ENCODE measurements at regions not wholly inside any gene's neighbourhood (a gene's known extent, or its start where the extent isn't known, plus 50 kb on each side); places are given as distances from the start of the nearest gene placed in this dataset.

DNA sequence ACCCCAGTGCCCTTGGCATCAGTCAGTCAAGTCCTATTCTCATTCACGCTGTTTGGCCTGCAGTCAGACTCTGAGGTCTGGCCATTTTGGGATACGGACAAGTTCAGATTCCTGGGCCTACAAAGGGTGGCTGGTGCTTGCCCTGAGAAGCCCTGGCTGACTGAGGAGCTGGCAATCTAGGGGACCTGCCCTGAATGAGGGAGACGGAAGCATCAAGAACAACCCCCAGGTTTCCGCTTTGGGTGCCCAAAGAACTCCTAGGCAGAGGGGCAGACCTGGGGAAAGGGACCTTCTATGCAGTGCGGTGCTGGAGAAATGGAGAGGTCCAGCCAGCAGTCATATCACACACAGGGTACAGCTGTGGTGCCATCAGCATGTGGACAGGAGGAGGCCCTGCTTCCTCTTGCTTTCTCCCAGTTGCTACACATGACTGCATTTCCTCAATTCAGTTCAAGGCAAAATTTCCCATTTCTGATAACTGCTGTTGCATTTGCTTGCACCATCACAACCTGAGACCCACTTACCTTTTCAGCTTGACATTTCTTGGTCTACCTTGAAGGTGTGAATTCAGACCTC lies 70.9 kb upstream of the LGALSL start:
- no peak for DNase-seq

DNA sequence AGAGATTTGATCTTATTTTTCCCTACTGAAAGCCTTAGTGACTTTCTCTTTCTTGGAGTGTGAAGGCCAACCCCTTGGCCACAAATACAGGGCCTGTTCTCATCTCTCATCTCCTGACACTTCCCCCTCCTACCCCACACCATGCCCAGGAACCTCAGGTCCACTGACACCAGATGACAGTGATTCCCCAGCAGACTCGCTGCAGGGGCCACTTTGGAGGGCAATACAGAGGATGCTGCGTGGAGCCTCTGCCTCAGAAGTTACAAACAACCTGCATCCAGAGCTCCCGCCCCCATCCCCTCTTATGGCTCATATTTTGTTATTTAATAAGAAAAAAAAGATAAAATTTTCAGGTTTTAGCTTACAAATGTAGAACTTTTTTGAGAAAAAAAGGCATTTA lies 70.1 kb upstream of the LGALSL start:
- no peak for DNase-seq

DNA sequence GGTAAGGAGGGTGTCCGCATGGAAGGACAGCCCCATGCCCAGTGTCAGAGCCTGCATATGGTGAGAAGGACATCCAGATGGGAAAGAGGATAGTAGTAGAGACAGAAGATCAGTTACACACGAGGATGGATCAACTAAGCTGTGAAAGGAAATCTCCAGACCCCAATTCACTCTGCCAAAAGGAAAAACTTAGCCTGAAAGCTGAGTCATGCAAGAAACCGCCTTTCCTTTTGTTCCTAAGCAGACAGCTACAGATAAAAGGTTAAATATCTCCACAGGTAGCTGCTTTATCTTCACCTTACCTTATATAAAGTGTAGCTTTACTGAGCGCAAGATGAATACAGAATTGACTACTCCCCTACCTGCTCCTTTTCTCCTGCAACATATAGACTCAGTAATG lies 67.3 kb upstream of the LGALSL start:
- DNase-seq, result no peak

DNA sequence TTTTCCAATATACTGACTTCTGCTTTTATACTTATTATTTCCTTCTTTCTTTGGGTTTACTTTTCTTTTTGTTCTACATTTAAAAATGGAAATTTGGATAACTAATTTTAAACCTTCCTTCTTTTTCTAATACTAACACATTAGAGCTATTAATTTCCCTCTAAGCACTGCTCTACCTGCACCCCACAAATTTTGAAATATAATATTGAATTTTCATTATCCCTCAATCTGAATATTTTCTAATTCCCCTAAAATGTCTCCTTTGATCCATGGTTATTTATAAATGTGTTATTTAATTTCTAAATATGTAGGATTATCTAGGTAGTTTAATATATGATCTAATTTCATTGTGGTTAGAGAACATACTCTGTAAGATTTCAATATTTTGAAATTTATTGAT lies 63.4 kb upstream of the LGALSL start:
- no peak for DNase-seq

DNA sequence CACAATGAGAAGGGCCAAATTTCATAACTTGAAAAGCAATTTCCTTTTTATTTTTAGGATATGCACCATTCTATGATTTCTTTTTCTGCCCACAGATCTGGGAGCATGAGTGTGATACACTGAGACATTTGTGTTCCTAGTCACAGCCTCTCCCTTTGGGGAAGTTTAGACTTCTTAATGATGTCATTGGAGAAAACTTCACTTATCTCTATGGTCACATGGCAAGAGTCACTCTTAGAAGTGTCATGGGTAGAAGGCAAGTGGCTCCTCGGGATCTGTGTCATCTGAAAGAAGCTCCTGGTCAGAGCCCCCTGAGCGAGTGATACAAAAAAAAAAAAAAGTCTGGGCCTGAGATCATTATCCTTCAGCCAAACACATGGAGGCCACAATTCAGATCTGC lies 62.5 kb upstream of the LGALSL start:
- no peak for DNase-seq

DNA sequence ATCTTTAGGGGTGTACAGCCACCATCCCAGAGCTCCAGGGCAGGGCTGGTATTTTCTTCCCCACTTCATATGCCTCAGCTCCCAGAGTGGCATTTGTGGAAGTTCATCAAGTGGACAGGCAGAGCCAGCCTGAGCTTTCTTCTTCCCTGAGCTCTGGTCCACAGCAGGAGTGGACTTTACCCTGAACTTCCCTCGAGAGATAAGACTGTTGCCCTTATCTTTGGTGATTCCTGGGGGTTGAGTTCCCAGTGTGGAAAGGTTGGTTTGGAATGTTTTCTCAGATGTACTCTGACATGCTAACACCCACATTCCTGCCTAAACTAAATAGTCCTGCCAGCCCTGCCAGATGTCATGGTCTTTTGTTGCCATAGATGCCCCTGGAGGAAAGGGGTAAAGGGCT lies 62.0 kb upstream of the LGALSL start:
- DNase-seq, result no peak

DNA sequence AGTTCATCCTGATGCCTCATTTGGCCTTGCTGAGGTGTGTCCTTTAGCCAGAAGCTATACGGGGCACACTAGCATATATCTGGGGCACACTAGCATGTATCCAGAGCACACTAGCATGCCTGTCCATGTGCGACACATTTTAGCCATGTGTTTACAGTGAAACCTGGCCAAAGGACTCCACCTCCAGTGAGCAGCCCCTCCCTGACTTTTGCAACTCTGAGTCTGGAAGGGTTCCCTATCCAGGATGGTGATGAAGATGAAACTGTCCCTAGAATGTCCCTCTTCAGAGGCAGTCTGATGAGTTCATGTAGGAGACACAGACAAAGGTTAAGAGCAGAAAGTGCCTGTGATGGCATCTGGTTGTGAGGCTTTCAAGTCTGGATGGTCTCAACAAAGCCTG lies 61.4 kb upstream of the LGALSL start:
- no peak for DNase-seq

DNA sequence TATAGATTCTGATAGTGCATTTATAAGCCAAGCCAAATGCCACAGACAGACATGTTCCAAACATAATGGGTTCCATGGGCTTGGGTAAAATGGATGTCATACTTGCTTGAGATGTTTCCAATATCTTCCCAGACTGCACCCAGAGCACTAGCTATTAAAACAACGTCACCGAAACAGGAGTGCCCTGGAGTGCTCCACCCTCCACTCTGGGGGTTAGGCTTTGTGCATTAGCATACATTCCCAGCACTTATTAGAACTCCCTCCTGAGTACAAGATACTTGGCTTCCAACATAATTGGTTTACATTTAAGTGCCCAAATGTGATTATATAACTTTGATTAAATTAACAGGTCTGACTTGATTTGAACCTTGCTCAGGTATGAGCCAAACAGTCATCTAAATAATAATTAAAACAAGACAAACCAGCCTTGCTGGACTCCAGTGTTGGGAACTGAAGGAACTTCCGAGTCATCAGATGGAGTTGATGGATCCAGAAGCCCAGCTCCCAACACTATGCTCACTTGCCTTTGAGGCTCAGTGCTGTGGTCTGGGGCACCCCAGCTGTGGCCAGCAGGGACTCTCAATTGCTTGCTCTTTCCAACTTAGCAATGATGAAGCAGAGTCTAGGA lies 60.5 kb upstream of the LGALSL start:
- DNase-seq, result no peak

DNA sequence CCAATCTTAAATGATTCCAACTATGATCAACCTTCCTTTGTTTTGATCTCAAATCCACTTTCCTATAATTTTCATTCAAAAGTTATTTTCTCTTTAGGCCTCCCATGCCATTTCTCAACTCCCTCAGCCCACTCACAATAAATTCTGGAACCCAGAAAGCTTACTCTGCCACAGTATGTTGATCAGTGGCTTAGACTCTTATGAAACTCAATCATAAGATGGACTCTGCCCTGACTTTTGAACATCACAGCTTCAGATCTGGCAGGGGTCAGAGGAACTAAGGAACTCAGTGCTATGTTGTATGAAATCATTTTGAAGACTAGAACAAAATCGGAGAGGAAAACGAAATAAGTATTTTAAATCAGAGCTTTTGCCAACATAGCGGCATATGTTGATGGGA lies 59.8 kb upstream of the LGALSL start:
- no peak for DNase-seq

DNA sequence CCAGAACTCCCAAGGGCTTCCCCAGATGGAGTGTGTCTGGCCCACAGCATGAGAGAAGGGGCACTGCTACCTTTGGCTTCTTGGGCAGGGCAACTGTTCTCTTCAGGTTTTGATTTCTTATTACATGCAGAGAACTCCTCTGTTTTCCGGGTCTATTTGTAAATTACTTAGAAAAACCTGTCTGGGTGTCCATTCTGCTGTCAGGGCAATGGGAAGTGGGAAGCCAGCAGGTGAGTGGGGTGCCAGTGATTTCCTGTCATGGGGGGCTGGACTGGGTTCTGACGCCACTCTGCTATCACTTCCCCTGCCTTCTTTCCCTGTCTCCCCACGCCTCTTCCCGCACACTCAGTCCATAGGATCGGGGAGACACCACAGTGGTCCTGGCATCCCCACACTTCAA lies 58.0 kb upstream of the LGALSL start:
- DNase-seq, result no peak

DNA sequence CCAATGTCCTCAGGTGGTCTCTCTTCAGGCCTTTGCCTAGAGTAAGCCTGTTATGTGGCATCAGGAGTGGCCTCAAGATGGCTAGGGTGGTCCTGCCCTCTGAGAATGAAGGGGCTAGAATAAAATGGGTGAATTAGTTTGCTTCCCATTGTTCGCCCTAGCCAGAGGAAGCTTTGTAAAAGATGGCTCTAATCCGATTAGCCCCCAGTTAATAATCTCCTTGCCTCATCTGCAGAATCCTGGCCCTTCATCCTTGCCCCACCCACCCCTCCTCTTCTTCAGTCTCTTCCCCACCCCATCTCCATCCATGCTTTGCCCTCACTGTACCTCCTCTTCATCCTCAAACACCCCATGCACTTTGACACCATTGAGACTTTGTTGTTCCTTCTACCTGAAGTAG lies 57.4 kb upstream of the LGALSL start:
- no peak for DNase-seq

DNA sequence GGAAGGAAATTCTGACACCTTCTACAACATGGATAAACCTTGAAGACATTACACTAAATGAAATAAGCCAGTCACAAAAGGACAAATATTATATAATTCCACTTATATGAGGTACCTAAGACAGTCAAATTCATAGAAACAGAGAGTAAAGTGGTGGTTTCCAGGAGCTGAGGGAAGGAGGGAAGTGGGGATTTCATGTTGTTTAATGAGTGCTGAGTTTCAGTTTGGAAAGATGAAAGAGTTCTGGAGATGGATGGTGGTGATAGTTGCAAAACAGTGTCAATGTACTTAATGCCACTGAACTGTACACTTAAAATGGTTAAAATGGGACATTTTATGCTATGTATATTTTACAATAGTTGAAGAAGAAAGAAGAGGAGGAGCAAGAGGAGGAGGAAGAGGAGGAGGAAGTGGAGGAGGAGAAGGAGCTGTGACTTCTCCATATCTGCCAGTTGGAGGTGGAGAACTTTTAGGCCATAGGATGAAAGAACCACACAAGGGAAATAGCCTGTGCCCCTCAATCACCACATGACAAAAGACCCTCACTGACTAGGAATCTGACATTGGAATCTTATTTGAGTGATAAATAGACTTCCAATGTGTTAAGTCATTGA lies 55.3 kb upstream of the LGALSL start:
- no peak for DNase-seq

DNA sequence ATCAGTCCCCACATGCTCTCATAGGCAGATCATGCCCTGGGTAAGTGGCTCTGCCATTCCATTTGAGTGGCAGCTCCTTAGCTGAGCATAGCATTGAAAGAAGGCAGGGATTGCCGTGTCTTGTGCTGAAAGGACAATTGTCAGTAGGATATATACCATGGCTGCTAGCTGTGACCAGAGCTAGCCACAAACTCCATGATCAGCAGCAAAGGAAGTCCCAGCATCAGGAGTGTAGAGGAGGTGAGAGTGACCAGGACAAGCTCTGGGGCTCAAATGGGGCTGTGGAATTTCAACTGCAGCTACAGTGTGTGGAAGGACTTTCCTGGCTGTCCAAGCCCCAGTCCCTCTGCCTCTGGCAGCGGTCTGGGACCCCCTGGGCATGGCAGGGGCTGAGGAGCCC lies 54.4 kb upstream of the LGALSL start:
- DNase-seq, result no peak

DNA sequence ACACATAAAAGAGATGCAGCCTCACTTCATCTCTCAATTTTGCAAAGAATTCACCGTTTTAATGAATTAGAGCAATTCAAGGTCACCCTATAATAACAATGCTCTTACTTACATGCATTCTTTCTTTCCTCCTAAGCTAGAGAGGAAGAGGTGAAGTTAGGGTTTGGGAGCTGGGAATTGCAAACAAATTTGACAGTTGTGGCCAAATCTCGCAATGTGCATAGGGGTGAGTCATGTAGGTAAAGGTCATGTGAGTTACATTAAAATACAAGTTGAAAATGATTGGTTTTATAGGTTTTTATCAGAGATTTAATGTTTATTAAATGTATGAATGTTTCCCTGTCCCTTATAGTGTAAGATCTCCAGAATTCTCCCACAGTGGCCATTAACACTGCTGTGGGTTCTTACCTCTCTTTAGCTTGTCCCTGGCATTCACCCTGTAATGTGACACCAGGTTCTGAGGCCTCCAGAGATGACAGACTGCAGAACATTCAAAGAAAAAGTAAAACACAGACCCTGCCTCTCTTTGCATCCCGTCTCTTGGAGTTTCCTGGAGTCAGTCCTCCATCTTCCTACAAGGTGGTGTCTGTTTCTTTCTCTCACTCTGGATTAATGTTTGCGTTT lies 53.7 kb upstream of the LGALSL start:
- DNase-seq, result no peak

DNA sequence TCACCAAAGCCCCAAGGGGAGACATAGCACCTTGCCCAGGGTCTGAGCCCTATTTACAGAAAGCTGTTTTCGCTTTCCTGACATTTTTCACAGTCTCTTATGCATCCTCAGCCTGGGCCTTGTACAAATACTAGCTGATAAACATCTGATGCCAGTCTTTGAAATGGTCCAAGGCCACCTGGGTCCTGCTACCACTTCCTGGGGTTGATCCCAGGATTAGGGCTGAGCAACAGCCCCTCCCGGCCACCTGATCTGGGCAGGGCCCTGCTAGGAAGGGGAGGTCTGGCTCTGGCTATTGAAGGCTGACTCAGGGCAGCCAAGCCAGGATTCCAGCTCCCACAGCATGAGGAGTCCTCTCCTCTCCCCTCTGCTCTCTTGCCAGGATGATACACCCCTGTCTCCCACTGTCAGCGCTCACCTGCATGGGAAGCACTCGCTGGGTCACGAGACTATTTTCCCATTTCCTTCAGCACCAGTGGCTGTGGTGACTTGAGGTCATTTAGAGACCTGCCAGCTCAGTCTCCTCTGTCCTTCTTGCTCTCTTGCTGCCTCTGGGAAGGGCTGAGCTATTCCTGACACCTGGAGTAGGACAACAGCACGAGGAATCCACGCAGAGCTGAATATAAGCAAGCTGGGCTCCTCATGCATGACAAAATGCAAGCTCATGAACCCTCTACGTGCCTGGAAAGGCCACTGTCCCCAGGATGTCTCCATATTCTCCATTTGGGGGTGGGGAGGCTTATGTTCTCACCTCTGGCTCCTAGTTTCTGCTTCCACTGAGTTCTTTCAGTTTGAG lies 53.0 kb upstream of the LGALSL start:
- no peak for DNase-seq

DNA sequence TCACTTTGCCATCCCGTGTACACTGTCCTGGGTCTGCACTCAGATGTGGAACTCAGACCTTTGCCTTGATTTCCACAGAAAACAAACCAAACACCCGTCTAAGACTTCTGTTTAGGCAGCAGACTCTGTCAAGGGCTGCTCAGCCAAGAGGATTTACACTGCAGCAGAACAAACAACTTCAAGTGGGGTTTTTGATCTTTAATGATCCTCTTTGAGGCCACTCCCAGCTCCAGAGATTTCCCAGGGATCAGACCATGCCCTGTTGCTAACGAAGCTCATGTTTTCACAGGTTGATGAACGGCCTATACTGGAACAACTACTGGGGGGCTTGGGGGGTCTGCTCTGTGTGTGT lies 52.5 kb upstream of the LGALSL start:
- DNase-seq, result no peak

DNA sequence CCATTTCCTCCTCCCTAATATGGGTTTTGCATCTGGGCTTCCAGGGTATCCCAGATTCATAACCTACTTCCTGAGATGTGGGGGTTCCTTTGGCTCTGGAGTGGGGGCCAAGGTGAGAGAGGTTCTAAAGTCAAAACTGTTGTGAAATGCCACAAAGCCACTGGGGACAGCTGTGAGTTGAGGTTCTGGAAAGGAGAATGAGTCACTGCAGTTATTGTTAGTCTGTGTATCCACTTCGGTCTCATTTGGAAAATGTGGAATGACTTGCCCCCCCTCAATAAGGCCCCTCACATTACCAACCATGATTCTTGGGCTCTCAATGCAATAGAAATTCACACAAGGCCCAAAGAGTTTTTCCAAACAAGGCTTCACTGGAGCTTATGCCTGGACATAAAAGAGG lies 51.1 kb upstream of the LGALSL start:
- peak; percentile 20 for DNase-seq

DNA sequence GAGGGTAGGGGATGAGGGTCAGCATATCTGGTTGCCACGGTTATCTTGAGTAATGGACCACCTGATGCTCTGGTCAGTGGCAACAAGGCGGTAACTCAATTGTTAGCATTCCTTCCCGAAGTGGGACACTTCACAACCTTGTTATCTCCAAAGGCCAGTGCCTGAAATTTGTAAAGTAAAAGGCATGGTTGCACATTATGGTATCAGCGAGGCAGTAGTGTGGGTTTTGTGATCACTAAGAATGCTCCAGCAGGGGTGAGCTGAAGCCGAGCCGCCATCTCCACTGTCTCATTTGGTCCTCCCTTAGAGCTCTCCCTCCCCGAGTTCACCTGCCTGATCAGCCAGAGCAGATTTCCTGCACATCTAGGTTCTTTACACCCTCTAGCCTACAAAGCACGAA lies 50.5 kb upstream of the LGALSL start:
- no peak for DNase-seq

DNA sequence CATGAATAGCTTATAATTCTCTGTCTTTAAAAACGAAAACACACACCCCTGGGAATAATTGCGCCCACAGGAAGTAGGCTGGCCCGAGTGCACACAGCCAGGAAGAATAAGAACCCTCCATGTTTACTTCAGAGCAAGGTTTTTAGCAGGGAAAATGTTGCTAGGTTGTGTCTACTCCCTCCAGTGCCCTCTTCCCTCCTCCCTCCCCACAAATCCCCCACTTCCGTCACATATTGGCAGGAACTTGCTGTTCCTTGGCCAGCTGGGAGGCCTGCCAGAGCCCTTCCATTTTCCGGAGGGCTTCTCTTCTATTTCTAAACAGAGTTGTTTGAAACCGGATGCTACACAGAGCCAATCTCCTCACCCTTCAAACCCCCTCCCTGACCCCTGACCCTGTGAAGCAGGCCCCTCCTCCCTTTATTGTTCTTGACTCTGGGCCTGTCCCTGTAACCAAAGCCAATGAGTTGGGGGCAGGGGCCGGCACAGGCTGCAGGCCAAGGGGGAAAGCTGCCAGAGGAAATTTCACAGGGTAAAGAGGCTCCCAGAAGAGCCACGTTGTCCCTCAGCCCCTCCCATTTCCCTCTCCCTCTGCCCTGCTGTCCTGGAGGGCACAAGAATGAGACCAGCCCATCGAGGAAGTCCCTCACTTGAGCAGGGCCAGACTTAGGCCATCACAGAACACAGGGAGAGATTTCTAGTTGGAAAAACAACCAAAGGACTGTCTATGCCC lies 49.8 kb upstream of the LGALSL start:
- no peak for DNase-seq

All from activated CD4-positive, alpha-beta T cell treated with anti-CD3 and anti-CD28 coated beads, Interleukin-10, Interleukin-2, amounts not matched to agents 100 ng/mL and 50 ng/mL, durations not matched to agents 16 hours and 8 hours (primary cell).